AG10803 (cell line): ENCODE measurements at regions not wholly inside any gene's neighbourhood (a gene's known extent, or its start where the extent isn't known, plus 50 kb on each side); places are given as distances from the start of the nearest gene placed in this dataset.

Source experiments
- DNase-seq: peaks from one replicate; pipeline ENCODE4 v3.0.0; 2010; ENCODE audit warnings: low read depth
- H3K4me3 ChIP-seq: 2 replicates; pipeline ENCODE4 v1.5.1; 2011; ENCODE audit warnings: mild to moderate bottlenecking, low read length, control low read depth
- CTCF ChIP-seq: conservative IDR thresholded peaks from 2 replicates; pipeline ENCODE4 v1.5.1; 2011; ENCODE audit warnings: mild to moderate bottlenecking, low read length, control low read depth, inconsistent platforms

GRCh38 chr5:133697536-133698258 is 85.4 kb upstream of the FSTL4 start:
- no peak for TF ChIP-seq CTCF
- no peak for DNase-seq
- no peak overlapping the region for H3K4me3 ChIP-seq

GRCh38 chr5:133696782-133697507 is 84.6 kb upstream of the FSTL4 start:
- no peak for TF ChIP-seq CTCF
- H3K4me3 ChIP-seq, result no peak overlapping the region
- no peak for DNase-seq

- DNase-seq, result no peak
- no peak for TF ChIP-seq CTCF
- H3K4me3 ChIP-seq, result no peak overlapping the region
Observed at GRCh38 chr5:133696006-133696584, 83.8 kb upstream of the FSTL4 start.

- no peak for TF ChIP-seq CTCF
- DNase-seq, result no peak
- no peak overlapping the region for H3K4me3 ChIP-seq
Observed at GRCh38 chr5:133694181-133694831, 82.0 kb upstream of the FSTL4 start.

- no peak overlapping the region for H3K4me3 ChIP-seq
- no peak for TF ChIP-seq CTCF
- no peak for DNase-seq
Observed at GRCh38 chr5:133691448-133691847, 79.1 kb upstream of the FSTL4 start.

GRCh38 chr5:133690746-133691145 is 78.4 kb upstream of the FSTL4 start:
- TF ChIP-seq CTCF, result no peak
- no peak overlapping the region for H3K4me3 ChIP-seq
- no peak for DNase-seq
